Naive thymus-derived CD4-positive, alpha-beta T cell (primary cell): ENCODE measurements at regions not wholly inside any gene's neighbourhood (a gene's known extent, or its start where the extent isn't known, plus 50 kb on each side); places are given as distances from the start of the nearest gene placed in this dataset.

Source experiments
- ATAC-seq: fragments of 150-1000 bp; cut with Tn5 transposase; 2 replicates; pipeline ENCODE4 v1.10.0; 2021; ENCODE audit warnings: mild to moderate bottlenecking, moderate library complexity
- CTCF ChIA-PET: fragments of 350-600 bp; sonication (Branson Sonifier 250); formaldehyde crosslinking; loops from one replicate; lab custom pipeline; 2021; ENCODE audit warnings: antibody characterized with exemption; lab: Charles Lee
- POLR2A ChIA-PET: fragments of 350-600 bp; sonication (Branson Sonifier 250); formaldehyde crosslinking; loops from one replicate; lab custom pipeline; 2021; ENCODE audit warnings: antibody characterized with exemption, inconsistent platforms; lab: Charles Lee
- DNase-seq, 9 donors: peaks; one replicate each; pipeline versions ENCODE4 v3.0.0 to v3.0.0-alpha.2; 2020 to 2022; ENCODE audit warnings: mixed read lengths in 1 of 9
- H3K27ac ChIP-seq: one replicate; pipeline ENCODE4 v1.7.0; 2013; ENCODE audit warnings: mild to moderate bottlenecking, low read depth, low read length, moderate library complexity
- H3K27me3 ChIP-seq, 2 donors: one replicate each; pipeline ENCODE4 v1.7.0; 2013; ENCODE audit warnings: low read length in 2 of 2, mild to moderate bottlenecking in 2 of 2, moderate library complexity in 2 of 2; ENCODE audit not compliant: control insufficient read depth in 2 of 2, insufficient read depth in 2 of 2
- H3K36me3 ChIP-seq, 3 experiments: 1 replicate in 2 of 3; 2 replicates in 1 of 3; pipeline ENCODE4 v1.7.0; 2013; ENCODE audit warnings: low read length in 3 of 3, mild to moderate bottlenecking in 3 of 3, moderate library complexity in 1 of 3; ENCODE audit not compliant: insufficient read depth in 3 of 3, control insufficient read depth in 2 of 3
- H3K4me1 ChIP-seq, 2 donors: one replicate each; pipeline ENCODE4 v1.7.0; 2013; ENCODE audit warnings: low read length in 2 of 2, mild to moderate bottlenecking in 2 of 2, moderate library complexity in 1 of 2; ENCODE audit not compliant: control insufficient read depth in 2 of 2, insufficient read depth in 2 of 2
- H3K4me3 ChIP-seq: 2 replicates; pipeline ENCODE4 v1.7.0; 2013; ENCODE audit warnings: mild to moderate bottlenecking, low read length
- H3K9me3 ChIP-seq, 3 experiments: 1 replicate in 2 of 3; 2 replicates in 1 of 3; pipeline ENCODE4 v1.7.0; 2013; ENCODE audit warnings: low read length in 3 of 3; ENCODE audit not compliant: control insufficient read depth in 2 of 3
- H3K27ac Mint-ChIP-seq, 9 donors: one replicate each; pipeline ENCODE4 v1.8.0; 2020 to 2022; ENCODE audit warnings: mixed read lengths in 9 of 9, mild to moderate bottlenecking in 8 of 9, moderate library complexity in 5 of 9, inconsistent platforms in 2 of 9
- H3K27me3 Mint-ChIP-seq, 5 donors: one replicate each; pipeline ENCODE4 v1.8.0; 2021 to 2022; ENCODE audit warnings: mixed read lengths in 5 of 5, mild to moderate bottlenecking in 1 of 5
- H3K36me3 Mint-ChIP-seq, 5 donors: one replicate each; pipeline ENCODE4 v1.8.0; 2020 to 2022; ENCODE audit warnings: mixed read lengths in 5 of 5, mild to moderate bottlenecking in 3 of 5, inconsistent platforms in 1 of 5
- H3K4me1 Mint-ChIP-seq, 7 donors: one replicate each; pipeline ENCODE4 v1.8.0; 2020 to 2022; ENCODE audit warnings: mixed read lengths in 7 of 7, mild to moderate bottlenecking in 3 of 7, inconsistent platforms in 1 of 7
- H3K4me3 Mint-ChIP-seq, 10 donors: one replicate each; pipeline ENCODE4 v1.8.0; 2020 to 2022; ENCODE audit warnings: mild to moderate bottlenecking in 10 of 10, mixed read lengths in 10 of 10, moderate library complexity in 6 of 10, inconsistent platforms in 2 of 10
- H3K9me3 Mint-ChIP-seq, 11 donors: one replicate each; pipeline ENCODE4 v1.8.0; 2020 to 2022; ENCODE audit warnings: mixed read lengths in 11 of 11, mild to moderate bottlenecking in 4 of 11, inconsistent platforms in 1 of 11, moderate library complexity in 1 of 11
- intact Hi-C, 2 donors: fragments of 100-400 bp; cut with micrococcal nuclease; formaldehyde crosslinking; loops; one replicate each; pipeline ENCODE4 v1.15.1; 2023

- Mint-ChIP-seq H3K4me3 (no peak overlapping the region), H3K27me3 (no peaks in the 10 kb centered on the region), H3K4me1 (no peaks in the 10 kb centered on the region), H3K27ac (no peak overlapping the region), H3K9me3 (peaks cover 0 to 8% (median 3%) of the 10 kb centered on the region in 11 donors), H3K36me3 (no peaks in the 10 kb centered on the region)
- H3K4me3 ChIP-seq: no peak overlapping the region
- H3K9me3 ChIP-seq: peaks cover 0 to 9% (median 0%) of the 10 kb centered on the region in 3 experiments
- ChIA-PET CTCF (no interaction called here), POLR2A (no interaction called here)
- intact Hi-C loops: no loop called here
- no peaks in the 10 kb centered on the region for H3K36me3 ChIP-seq
- H3K27me3 ChIP-seq: no peaks in the 10 kb centered on the region
- DNase-seq: no peak
- no peaks in the 10 kb centered on the region for H3K4me1 ChIP-seq
- no peak for ATAC-seq
- no peak overlapping the region for H3K27ac ChIP-seq
Observed at GRCh38 chr1:104807590-104807989, 1057.9 kb downstream of the AMY1C start.

- no peaks in the 10 kb centered on the region for H3K9me3 ChIP-seq
- H3K4me3 ChIP-seq: no peak overlapping the region
- H3K4me3 Mint-ChIP-seq: no peak overlapping the region
- ChIA-PET CTCF (no interaction called here), POLR2A (no interaction called here)
- peaks cover 0 to 20% (median 3%) of the 10 kb centered on the region in 11 donors for H3K9me3 Mint-ChIP-seq
- H3K27ac ChIP-seq: no peak overlapping the region
- H3K36me3 ChIP-seq: no peaks in the 10 kb centered on the region
- no peak for ATAC-seq
- no peak for DNase-seq
- H3K27ac Mint-ChIP-seq: no peak overlapping the region
- H3K27me3 ChIP-seq: no peaks in the 10 kb centered on the region
- H3K27me3 Mint-ChIP-seq: no peaks in the 10 kb centered on the region
- no peaks in the 10 kb centered on the region for H3K4me1 ChIP-seq
- H3K36me3 Mint-ChIP-seq: no peaks in the 10 kb centered on the region
- no peaks in the 10 kb centered on the region for H3K4me1 Mint-ChIP-seq
- intact Hi-C loops: no loop called here
Observed at GRCh38 chr1:104825401-104825800, 1075.7 kb downstream of the AMY1C start.

- Mint-ChIP-seq H3K36me3 (peaks cover 0 to 4% (median 0%) of the 10 kb centered on the region in 5 donors), H3K27ac (no peak overlapping the region), H3K9me3 (peaks cover 4 to 33% (median 10%) of the 10 kb centered on the region in 11 donors), H3K4me1 (no peaks in the 10 kb centered on the region), H3K27me3 (no peaks in the 10 kb centered on the region), H3K4me3 (no peak overlapping the region)
- no peak for DNase-seq
- no peak for ATAC-seq
- Histone ChIP-seq H3K4me1 (no peaks in the 10 kb centered on the region), H3K4me3 (no peak overlapping the region), H3K27me3 (no peaks in the 10 kb centered on the region), H3K9me3 (no peaks in the 10 kb centered on the region), H3K36me3 (no peaks in the 10 kb centered on the region), H3K27ac (no peak overlapping the region)
- ChIA-PET CTCF (no interaction called here), POLR2A (no interaction called here)
- intact Hi-C loops: no loop called here
Observed at GRCh38 chr1:104830534-104830933, 1080.8 kb downstream of the AMY1C start.

DNA sequence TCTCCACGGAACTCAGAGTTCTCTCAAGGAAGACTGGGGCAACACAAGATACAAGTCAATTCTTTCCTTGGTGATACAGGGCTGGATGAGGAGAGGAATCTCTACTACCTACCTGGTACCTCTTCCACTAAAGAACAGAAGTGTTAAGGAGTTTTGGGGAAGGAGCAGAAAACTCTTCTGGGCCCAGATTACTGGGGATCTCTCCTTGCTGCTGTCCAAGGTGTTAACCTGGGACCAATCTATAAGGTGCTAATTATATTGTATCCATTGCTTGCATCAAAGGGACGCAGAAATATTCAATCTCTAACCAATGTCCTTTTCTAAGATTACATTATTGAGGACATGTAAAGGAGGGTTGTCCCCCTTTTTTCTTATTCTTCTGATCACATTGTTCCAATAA is 1102.5 kb downstream of the AMY1C start:
- H3K4me3 Mint-ChIP-seq: no peak overlapping the region
- ChIA-PET CTCF (no interaction called here), POLR2A (no interaction called here)
- peaks cover 0 to 10% (median under 1%) of the 10 kb centered on the region in 11 donors for H3K9me3 Mint-ChIP-seq
- no peak overlapping the region for H3K27ac ChIP-seq
- ATAC-seq (no peak), DNase-seq (no peak)
- no peak overlapping the region for H3K27ac Mint-ChIP-seq
- H3K36me3 Mint-ChIP-seq: no peaks in the 10 kb centered on the region
- H3K36me3 ChIP-seq: no peaks in the 10 kb centered on the region
- intact Hi-C loops: loop anchor here in 1 of 2 donors (2.0 kb wide), 1 partner anchor 17 kb away; no protein-coding TSS in a partner anchor
- H3K27me3 ChIP-seq: peaks cover 0 to 3% of the 10 kb centered on the region in 2 donors
- no peaks in the 10 kb centered on the region for H3K4me1 ChIP-seq
- no peak overlapping the region for H3K4me3 ChIP-seq
- no peaks in the 10 kb centered on the region for H3K9me3 ChIP-seq
- no peaks in the 10 kb centered on the region for H3K27me3 Mint-ChIP-seq
- H3K4me1 Mint-ChIP-seq: no peaks in the 10 kb centered on the region

- H3K4me1 Mint-ChIP-seq: no peaks in the 10 kb centered on the region
- POLR2A ChIA-PET: no interaction called here
- intact Hi-C loops: loop anchor here in 1 of 2 donors (2.0 kb wide), 1 partner anchor 18 kb away; no protein-coding TSS in a partner anchor
- Histone ChIP-seq H3K27me3 (peaks cover 0 to 3% of the 10 kb centered on the region in 2 donors), H3K4me3 (no peak overlapping the region), H3K9me3 (no peaks in the 10 kb centered on the region), H3K36me3 (no peaks in the 10 kb centered on the region), H3K27ac (no peak overlapping the region), H3K4me1 (no peaks in the 10 kb centered on the region)
- no peaks in the 10 kb centered on the region for H3K27me3 Mint-ChIP-seq
- peaks cover 0 to 12% (median 5%) of the 10 kb centered on the region in 11 donors for H3K9me3 Mint-ChIP-seq
- no peak overlapping the region for H3K4me3 Mint-ChIP-seq
- H3K27ac Mint-ChIP-seq: no peak overlapping the region
- ATAC-seq (no peak), DNase-seq (no peak)
- CTCF ChIA-PET: no interaction called here
- no peaks in the 10 kb centered on the region for H3K36me3 Mint-ChIP-seq
Observed at GRCh38 chr1:104853276-104853675, 1103.6 kb downstream of the AMY1C start.

GRCh38 chr1:104854529-104854928 is 1104.8 kb downstream of the AMY1C start:
- no peaks in the 10 kb centered on the region for H3K4me1 Mint-ChIP-seq
- peaks cover 4 to 19% (median 7%) of the 10 kb centered on the region in 11 donors for H3K9me3 Mint-ChIP-seq
- Histone ChIP-seq H3K4me3 (no peak overlapping the region), H3K27me3 (peaks cover 0 to 3% of the 10 kb centered on the region in 2 donors), H3K9me3 (peaks cover 0 to 2% (median 0%) of the 10 kb centered on the region in 3 experiments), H3K36me3 (no peaks in the 10 kb centered on the region), H3K4me1 (no peaks in the 10 kb centered on the region), H3K27ac (no peak overlapping the region)
- CTCF ChIA-PET: interaction anchor here (0.6 kb wide), 1 partner anchor 1539 kb away, joined by 3 read pairs; no protein-coding TSS in a partner anchor
- H3K27me3 Mint-ChIP-seq: no peaks in the 10 kb centered on the region
- no peak for DNase-seq
- H3K27ac Mint-ChIP-seq: no peak overlapping the region
- H3K4me3 Mint-ChIP-seq: no peak overlapping the region
- POLR2A ChIA-PET: no interaction called here
- ATAC-seq: no peak
- H3K36me3 Mint-ChIP-seq: peaks cover 0 to 4% (median 0%) of the 10 kb centered on the region in 5 donors
- intact Hi-C loops: no loop called here

- Histone ChIP-seq H3K36me3 (no peaks in the 10 kb centered on the region), H3K4me3 (no peak overlapping the region), H3K9me3 (peaks cover 0 to 12% (median 0%) of the 10 kb centered on the region in 3 experiments), H3K27ac (no peak overlapping the region), H3K27me3 (peaks cover 0 to 3% of the 10 kb centered on the region in 2 donors), H3K4me1 (no peaks in the 10 kb centered on the region)
- DNase-seq (no peak), ATAC-seq (no peak)
- Mint-ChIP-seq H3K27ac (no peak overlapping the region), H3K9me3 (peaks cover 4 to 20% (median 7%) of the 10 kb centered on the region in 11 donors), H3K4me1 (no peaks in the 10 kb centered on the region), H3K4me3 (no peak overlapping the region), H3K27me3 (no peaks in the 10 kb centered on the region), H3K36me3 (peaks cover 0 to 4% (median 0%) of the 10 kb centered on the region in 5 donors)
- POLR2A ChIA-PET: no interaction called here
- CTCF ChIA-PET: no interaction called here
- intact Hi-C loops: no loop called here
Observed at GRCh38 chr1:104855550-104855949, 1105.9 kb downstream of the AMY1C start.
